H1 (cell line): ENCODE measurements at regions not wholly inside any gene's neighbourhood (a gene's known extent, or its start where the extent isn't known, plus 50 kb on each side); places are given as distances from the start of the nearest gene placed in this dataset.

Experiments used
- CTCF ChIA-PET: fragments of 300-600 bp; sonication (Branson Sonifier 250); formaldehyde crosslinking; loops from one replicate; lab custom pipeline; 2021; ENCODE audit not compliant: partially characterized antibody; lab: Charles Lee
- POLR2A ChIA-PET: fragments of 300-600 bp; sonication (Branson Sonifier 250); formaldehyde crosslinking; loops from one replicate; lab custom pipeline; 2021; ENCODE audit warnings: inconsistent platforms; ENCODE audit not compliant: partially characterized antibody; lab: Charles Lee
- DNase-seq, 2 experiments: peaks; one replicate each; pipeline versions ENCODE4 v3.0.0 to v3.0.0-alpha.2; 2010 to 2022; ENCODE audit warnings: low spot score in 2 of 2, low read depth in 1 of 2, mixed read lengths in 1 of 2
- FAIRE-seq: peaks from 2 replicates; lab custom pipeline; 2011; peaks lifted over from hg19 to GRCh38; lab: Jason Lieb, UNC
- H2AFZ ChIP-seq: 2 replicates; pipeline ENCODE4 v1.8.1; 2012; ENCODE audit warnings: low read length, inconsistent platforms
- H2AK5ac ChIP-seq: 2 replicates; pipeline ENCODE4 v1.6.1; 2013; ENCODE audit warnings: low read depth, low read length
- H2BK120ac ChIP-seq: replicated peaks from 2 replicates; pipeline ENCODE3; 2013; ENCODE audit warnings: low read depth, low read length, inconsistent platforms
- H2BK12ac ChIP-seq: 2 replicates; pipeline ENCODE4 v1.6.1; 2013; ENCODE audit warnings: low read depth, low read length
- H2BK15ac ChIP-seq: 2 replicates; pipeline ENCODE4 v1.6.1; 2013; ENCODE audit warnings: low read length
- H2BK20ac ChIP-seq: 2 replicates; pipeline ENCODE4 v1.6.1; 2013; ENCODE audit warnings: low read length
- H2BK5ac ChIP-seq: 2 replicates; pipeline ENCODE4 v1.6.1; 2013; ENCODE audit warnings: low read depth, low read length
- H3K14ac ChIP-seq: 2 replicates; pipeline ENCODE4 v1.6.1; 2013; ENCODE audit warnings: inconsistent platforms; ENCODE audit not compliant: insufficient read length
- H3K18ac ChIP-seq: 2 replicates; pipeline ENCODE4 v1.6.1; 2013; ENCODE audit warnings: low read length; ENCODE audit errors: extremely low read depth
- H3K23ac ChIP-seq: 2 replicates; pipeline ENCODE4 v1.6.1; 2013; ENCODE audit warnings: inconsistent platforms; ENCODE audit not compliant: insufficient read length
- H3K23me2 ChIP-seq: 2 replicates; pipeline ENCODE4 v1.6.1; 2013; ENCODE audit warnings: low read depth, low read length
- H3K27ac ChIP-seq: 2 replicates; pipeline ENCODE4 v1.6.1; 2011; ENCODE audit warnings: low read depth, low read length, inconsistent platforms
- H3K27me3 ChIP-seq, 4 experiments: replicated peaks in 1 of 4; 1 replicate in 1 of 4; 2 replicates in 3 of 4; pipeline versions ENCODE4 v1.6.1 to v1.8.1; 2011 to 2013; ENCODE audit warnings: low read length in 3 of 4, mild to moderate bottlenecking in 3 of 4, inconsistent platforms in 2 of 4, mixed read lengths in 2 of 4, moderate library complexity in 1 of 4; ENCODE audit not compliant: control insufficient read depth in 3 of 4, insufficient read depth in 3 of 4; ENCODE audit errors: extremely low read depth in 1 of 4
- H3K36me3 ChIP-seq, 4 experiments: 2 replicates each; pipeline versions ENCODE4 v1.6.1 to v1.8.1; 2011 to 2013; ENCODE audit warnings: mild to moderate bottlenecking in 4 of 4, low read length in 3 of 4, moderate library complexity in 2 of 4, control low read depth in 1 of 4, inconsistent platforms in 1 of 4; ENCODE audit not compliant: insufficient read depth in 4 of 4, control insufficient read depth in 2 of 4
- H3K4ac ChIP-seq: replicated peaks from 2 replicates; pipeline ENCODE3; 2013; ENCODE audit warnings: low read length, low read depth, mixed read lengths, inconsistent platforms; ENCODE audit not compliant: insufficient read length
- H3K4me1 ChIP-seq, 4 experiments: replicated peaks in 1 of 4; 1 replicate in 1 of 4; 2 replicates in 3 of 4; pipeline versions ENCODE4 v1.6.1 to v1.8.1; 2011 to 2013; ENCODE audit warnings: low read length in 3 of 4, inconsistent platforms in 2 of 4, mixed read lengths in 1 of 4; ENCODE audit not compliant: insufficient read depth in 4 of 4, control insufficient read depth in 3 of 4
- H3K4me2 ChIP-seq, 2 experiments: 2 replicates each; pipeline versions ENCODE4 v1.6.1 to v1.8.1; 2011 to 2013; ENCODE audit warnings: low read depth in 2 of 2, low read length in 2 of 2, control low read depth in 1 of 2, inconsistent platforms in 1 of 2, mild to moderate bottlenecking in 1 of 2; ENCODE audit not compliant: insufficient read depth in 1 of 2
- H3K4me3 ChIP-seq, 4 experiments: fragments of 200-600, 300-600 bp in 1 of 4; sonication (generic), shearing (Covaris generic), sonication (Bioruptor Twin) in 1 of 4; 2 replicates each; pipeline versions ENCODE4 v1.5.1 to v1.8.1; 2011 to 2016; ENCODE audit warnings: low read length in 4 of 4, low read depth in 3 of 4, control low read depth in 2 of 4, inconsistent platforms in 2 of 4, mild to moderate bottlenecking in 2 of 4, mixed read lengths in 1 of 4, moderate library complexity in 1 of 4; ENCODE audit not compliant: insufficient read depth in 2 of 4; ENCODE audit errors: extremely low read depth in 1 of 4
- H3K56ac ChIP-seq: replicated peaks from 2 replicates; pipeline ENCODE3; 2013; ENCODE audit warnings: low read depth, mild to moderate bottlenecking, mixed read lengths, low read length, inconsistent platforms; ENCODE audit not compliant: insufficient read length
- H3K79me1 ChIP-seq: 2 replicates; pipeline ENCODE4 v1.6.1; 2013; ENCODE audit warnings: low read depth, low read length, control low read depth
- H3K79me2 ChIP-seq, 2 experiments: 2 replicates each; pipeline versions ENCODE4 v1.6.1 to v1.8.1; 2012 to 2013; ENCODE audit warnings: low read length in 2 of 2, mild to moderate bottlenecking in 2 of 2, inconsistent platforms in 1 of 2; ENCODE audit not compliant: insufficient read depth in 2 of 2, control insufficient read depth in 1 of 2
- H3K9ac ChIP-seq, 4 experiments: replicated peaks in 1 of 4; 1 replicate in 1 of 4; 2 replicates in 3 of 4; pipeline versions ENCODE4 v1.6.1 to v1.8.1; 2011 to 2013; ENCODE audit warnings: low read depth in 3 of 4, low read length in 3 of 4, control low read depth in 2 of 4, mild to moderate bottlenecking in 2 of 4, moderate library complexity in 2 of 4, inconsistent platforms in 1 of 4; ENCODE audit errors: extremely low read depth in 1 of 4
- H3K9me3 ChIP-seq, 2 experiments: 2 replicates each; pipeline versions ENCODE4 v1.6.1 to v1.8.1; 2012 to 2013; ENCODE audit warnings: mild to moderate bottlenecking in 2 of 2, moderate library complexity in 2 of 2, control low read depth in 1 of 2, inconsistent platforms in 1 of 2, low read depth in 1 of 2, low read length in 1 of 2, mixed read lengths in 1 of 2; ENCODE audit not compliant: insufficient read depth in 2 of 2
- H4K20me1 ChIP-seq, 2 experiments: replicated peaks in 1 of 2; 2 replicates each; pipeline versions ENCODE3 to v1.8.1; 2011 to 2013; ENCODE audit warnings: inconsistent platforms in 2 of 2, low read length in 2 of 2, mild to moderate bottlenecking in 1 of 2; ENCODE audit not compliant: insufficient read depth in 2 of 2, control insufficient read depth in 1 of 2
- H4K5ac ChIP-seq: 2 replicates; pipeline ENCODE4 v1.6.1; 2013; ENCODE audit warnings: low read length, low read depth, mixed read lengths, inconsistent platforms; ENCODE audit not compliant: insufficient read length
- H4K8ac ChIP-seq: 2 replicates; pipeline ENCODE4 v1.8.0; 2013; ENCODE audit warnings: mild to moderate bottlenecking, moderate library complexity, low read length, inconsistent platforms; ENCODE audit not compliant: insufficient read depth; ENCODE audit errors: extremely low read depth
- H4K91ac ChIP-seq: replicated peaks from 2 replicates; pipeline ENCODE3; 2013; ENCODE audit warnings: low read length, mixed read lengths, inconsistent platforms; ENCODE audit not compliant: insufficient read length
- ATF3 ChIP-seq: IDR thresholded peaks from 2 replicates; pipeline ENCODE4 v1.6.1; 2011; ENCODE audit warnings: low read depth, mild to moderate bottlenecking, low read length; ENCODE audit not compliant: insufficient read depth
- CBX8 ChIP-seq: fragments of 300-800, 300-1000 bp; sonication (generic); IDR thresholded peaks from 2 replicates; pipeline ENCODE4 v1.7.1; 2016; ENCODE audit warnings: low read depth, low read length, borderline replicate concordance
- CHD1 ChIP-seq: IDR thresholded peaks from 2 replicates; pipeline ENCODE4 v1.6.1; 2012; ENCODE audit warnings: low read depth, low read length, improper control_type of control experiment
- CTBP2 ChIP-seq: IDR thresholded peaks from 2 replicates; pipeline ENCODE4 v1.7.0; 2011; ENCODE audit warnings: borderline replicate concordance, mild to moderate bottlenecking, moderate library complexity, mixed read lengths, low read length; ENCODE audit not compliant: insufficient read depth, insufficient read length
- FOSL1 ChIP-seq: IDR thresholded peaks from 2 replicates; pipeline ENCODE4 v1.6.1; 2011; ENCODE audit warnings: mild to moderate bottlenecking, low read depth, low read length, moderate library complexity; ENCODE audit not compliant: insufficient read depth
- SP1 ChIP-seq: IDR thresholded peaks from 2 replicates; pipeline ENCODE4 v1.6.1; 2011; ENCODE audit warnings: low read depth, low read length
- TBP ChIP-seq: IDR thresholded peaks from 2 replicates; pipeline ENCODE4 v1.6.1; 2011; ENCODE audit warnings: low read depth, low read length, improper control_type of control experiment
- WGBS, 2 experiments: shearing (Covaris generic) in 1 of 2; methylation state at CpG; one replicate each; pipeline versions ENCODE4 v1.1.6 to v1.1.7; 2013 to 2015; ENCODE audit warnings: low lambda C conversion rate in 2 of 2, mixed read lengths in 2 of 2, inconsistent platforms in 1 of 2, low coverage in 1 of 2, missing lambda C conversion rate in 1 of 2; ENCODE audit not compliant: insufficient replicate concordance in 2 of 2, insufficient coverage in 1 of 2, insufficient read length in 1 of 2; ENCODE audit errors: extremely low coverage in 1 of 2, missing lambda C conversion rate in 1 of 2; 5-methylcytosine and 5-hydroxymethylcytosine counted together

- no peak overlapping the region for H3K27ac ChIP-seq
- no peak overlapping the region for H3K18ac ChIP-seq
- DNase-seq (no peak), FAIRE-seq (no peak)
- no peak overlapping the region for H3K4me2 ChIP-seq
- no peak overlapping the region for H3K9ac ChIP-seq
- no peak overlapping the region for H3K14ac ChIP-seq
- TF ChIP-seq CBX8 = no peak
- TF ChIP-seq TBP = no peak
- no peak for TF ChIP-seq FOSL1
- no peak for TF ChIP-seq CHD1
- no peak for TF ChIP-seq ATF3
- no peak for TF ChIP-seq CTBP2
- TF ChIP-seq SP1 = no peak
- H2BK120ac ChIP-seq = no peak overlapping the region
- H2AK5ac ChIP-seq = no peak overlapping the region
- ChIA-PET POLR2A (no interaction called here), CTCF (interaction anchor here (1.4 kb wide), 1 partner anchor 626 kb away, joined by 3 read pairs; no protein-coding TSS in a partner anchor)
- H3K4ac ChIP-seq = no peak overlapping the region
- peaks cover 0 to 7% (median 4%) of the 10 kb centered on the region in 4 experiments; a peak in 3 of 7 replicates for H3K27me3 ChIP-seq
- no peak overlapping the region for H2BK12ac ChIP-seq
- H4K8ac ChIP-seq = no peak overlapping the region
- H3K23ac ChIP-seq = no peak overlapping the region
- H2BK5ac ChIP-seq = no peak overlapping the region
- H2BK15ac ChIP-seq = no peak overlapping the region
- H3K56ac ChIP-seq = no peak overlapping the region
- 90% methylated on average over 1 of the region's 1 CpG; no CpG with 5 or more reads in 1 of the 2 experiments for WGBS, 2 experiments
- H4K20me1 ChIP-seq = no peaks in the 10 kb centered on the region
- H3K9me3 ChIP-seq = no peaks in the 10 kb centered on the region
- no peaks in the 10 kb centered on the region for H3K79me1 ChIP-seq
- no peak overlapping the region for H2AFZ ChIP-seq
- H3K23me2 ChIP-seq = no peaks in the 10 kb centered on the region
- H4K5ac ChIP-seq = no peak overlapping the region
- peaks cover 5 to 16% (median 11%) of the 10 kb centered on the region in 4 experiments for H3K4me1 ChIP-seq
- H3K4me3 ChIP-seq = no peak overlapping the region
- H3K36me3 ChIP-seq = no peaks in the 10 kb centered on the region
- H4K91ac ChIP-seq = no peak overlapping the region
- 0 out of 4 replicates have a peak, but pooled peaks cover 0 to 3% of the 10 kb centered on the region in 2 experiments for H3K79me2 ChIP-seq
- no peak overlapping the region for H2BK20ac ChIP-seq
These were observed 337.4 kb upstream of the PODXL start for GRCh38 chr7:131893631-131894340.
